ENCODE measurements at regions not wholly inside any gene's neighbourhood (a gene's known extent, or its start where the extent isn't known, plus 50 kb on each side); places are given as distances from the start of the nearest gene placed in this dataset.
"Not testable (repeated sequence)": the region's sequence is repeated elsewhere in the genome, so short reads cannot be mapped to it uniquely, and the experiment has no call there.

DNA sequence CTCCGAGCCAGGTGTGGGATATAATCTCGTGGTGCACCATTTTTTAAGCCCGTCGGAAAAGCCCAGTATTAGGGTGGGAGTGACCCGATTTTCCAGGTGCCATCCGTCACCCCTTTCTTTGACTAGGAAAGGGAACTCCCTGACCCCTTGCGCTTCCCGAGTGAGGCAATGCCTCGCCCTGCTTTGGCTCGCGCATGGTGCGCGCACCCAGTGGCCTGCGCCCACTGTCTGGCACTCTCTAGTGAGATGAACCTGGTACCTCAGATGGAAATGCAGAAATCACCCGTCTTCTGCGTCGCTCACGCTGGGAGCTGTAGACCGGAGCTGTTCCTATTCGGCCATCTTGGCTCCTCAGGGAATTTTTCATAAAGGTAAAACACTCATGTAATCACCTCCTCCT is 63.9 kb downstream of the RWDD3 start:
- DNase-seq (ENCODE audit: low read depth); H3K4me3 ChIP-seq (replicated peaks; ENCODE audit: low read depth, low read length): not testable (repeated sequence)

DNA sequence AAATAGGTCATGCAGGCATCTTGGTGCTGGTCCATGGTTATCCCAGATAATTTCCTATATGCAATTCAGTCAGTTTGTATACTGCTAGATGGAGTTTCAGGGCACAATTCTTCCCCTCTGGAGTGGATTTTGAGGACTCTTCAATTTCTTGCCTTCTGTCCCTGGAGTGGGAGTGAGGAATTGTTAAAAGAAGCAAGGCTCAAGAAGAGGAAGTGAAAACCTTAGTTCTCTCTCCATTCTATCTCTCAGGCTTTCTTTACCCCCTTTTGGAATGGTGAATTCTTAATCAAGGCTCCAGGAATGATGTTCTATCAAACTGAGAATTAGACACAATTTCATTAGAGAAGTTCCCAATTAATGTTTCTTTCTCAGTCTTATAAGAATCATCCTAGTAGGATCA is 67.1 kb downstream of the RWDD3 start:
- TF ChIP-seq, protein P1, sequence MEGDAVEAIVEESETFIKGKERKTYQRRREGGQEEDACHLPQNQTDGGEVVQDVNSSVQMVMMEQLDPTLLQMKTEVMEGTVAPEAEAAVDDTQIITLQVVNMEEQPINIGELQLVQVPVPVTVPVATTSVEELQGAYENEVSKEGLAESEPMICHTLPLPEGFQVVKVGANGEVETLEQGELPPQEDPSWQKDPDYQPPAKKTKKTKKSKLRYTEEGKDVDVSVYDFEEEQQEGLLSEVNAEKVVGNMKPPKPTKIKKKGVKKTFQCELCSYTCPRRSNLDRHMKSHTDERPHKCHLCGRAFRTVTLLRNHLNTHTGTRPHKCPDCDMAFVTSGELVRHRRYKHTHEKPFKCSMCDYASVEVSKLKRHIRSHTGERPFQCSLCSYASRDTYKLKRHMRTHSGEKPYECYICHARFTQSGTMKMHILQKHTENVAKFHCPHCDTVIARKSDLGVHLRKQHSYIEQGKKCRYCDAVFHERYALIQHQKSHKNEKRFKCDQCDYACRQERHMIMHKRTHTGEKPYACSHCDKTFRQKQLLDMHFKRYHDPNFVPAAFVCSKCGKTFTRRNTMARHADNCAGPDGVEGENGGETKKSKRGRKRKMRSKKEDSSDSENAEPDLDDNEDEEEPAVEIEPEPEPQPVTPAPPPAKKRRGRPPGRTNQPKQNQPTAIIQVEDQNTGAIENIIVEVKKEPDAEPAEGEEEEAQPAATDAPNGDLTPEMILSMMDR (IDR thresholded peaks at IDR 0.05; ENCODE audit: low read length, missing control alignments): no peak
- DNase-seq (ENCODE audit: low read depth): no peak
- no peak overlapping the region for H3K4me3 ChIP-seq (replicated peaks; ENCODE audit: low read depth, low read length)

DNA sequence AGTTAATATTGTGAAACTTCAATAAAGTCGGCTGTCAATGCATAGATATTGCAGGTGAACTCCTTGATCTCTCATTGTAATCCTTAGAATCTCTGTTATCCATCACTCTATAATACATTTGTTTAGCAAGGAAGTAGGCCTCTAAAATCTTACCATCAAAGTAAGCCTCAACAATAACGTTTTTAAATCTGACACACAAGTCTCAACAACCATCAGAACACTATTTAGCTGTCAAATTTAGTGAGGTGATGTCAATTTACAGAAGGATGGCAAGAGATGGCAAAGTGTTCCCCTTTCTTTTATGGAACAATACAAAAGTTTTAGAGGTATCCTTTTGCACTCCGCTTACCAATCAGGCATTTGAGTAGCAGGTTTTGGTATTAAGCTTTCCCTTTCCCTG is 67.6 kb downstream of the RWDD3 start:
- no peak for DNase-seq (ENCODE audit: low read depth)
- TF ChIP-seq, protein P1 (IDR thresholded peaks at IDR 0.05; ENCODE audit: low read length, missing control alignments): no peak
- H3K4me3 ChIP-seq (replicated peaks; ENCODE audit: low read depth, low read length): no peak overlapping the region

DNA sequence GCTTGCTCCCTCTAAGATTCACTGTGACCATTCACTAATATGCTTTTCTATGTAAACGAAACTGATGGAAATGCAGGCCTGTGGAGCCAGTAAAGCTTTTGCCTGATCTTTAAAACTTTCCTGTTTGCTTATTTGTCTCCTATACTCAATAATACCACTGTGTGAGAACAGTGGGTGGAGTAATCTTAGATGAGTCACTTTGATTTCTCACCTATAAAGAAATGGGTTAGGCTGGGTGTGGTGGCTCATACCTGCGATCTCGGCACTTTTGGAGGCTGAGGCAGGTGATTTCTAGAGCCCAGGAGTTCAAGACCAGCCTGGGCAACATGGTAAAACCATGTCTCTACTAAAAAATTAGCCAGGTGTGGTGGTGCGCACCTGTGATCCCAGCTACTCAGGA is 70.8 kb downstream of the RWDD3 start:
- DNase-seq (ENCODE audit: low read depth): no peak
- H3K4me3 ChIP-seq (replicated peaks; ENCODE audit: low read depth, low read length): no peak overlapping the region
- TF ChIP-seq, protein P1 (IDR thresholded peaks at IDR 0.05; ENCODE audit: low read length, missing control alignments): no peak

DNA sequence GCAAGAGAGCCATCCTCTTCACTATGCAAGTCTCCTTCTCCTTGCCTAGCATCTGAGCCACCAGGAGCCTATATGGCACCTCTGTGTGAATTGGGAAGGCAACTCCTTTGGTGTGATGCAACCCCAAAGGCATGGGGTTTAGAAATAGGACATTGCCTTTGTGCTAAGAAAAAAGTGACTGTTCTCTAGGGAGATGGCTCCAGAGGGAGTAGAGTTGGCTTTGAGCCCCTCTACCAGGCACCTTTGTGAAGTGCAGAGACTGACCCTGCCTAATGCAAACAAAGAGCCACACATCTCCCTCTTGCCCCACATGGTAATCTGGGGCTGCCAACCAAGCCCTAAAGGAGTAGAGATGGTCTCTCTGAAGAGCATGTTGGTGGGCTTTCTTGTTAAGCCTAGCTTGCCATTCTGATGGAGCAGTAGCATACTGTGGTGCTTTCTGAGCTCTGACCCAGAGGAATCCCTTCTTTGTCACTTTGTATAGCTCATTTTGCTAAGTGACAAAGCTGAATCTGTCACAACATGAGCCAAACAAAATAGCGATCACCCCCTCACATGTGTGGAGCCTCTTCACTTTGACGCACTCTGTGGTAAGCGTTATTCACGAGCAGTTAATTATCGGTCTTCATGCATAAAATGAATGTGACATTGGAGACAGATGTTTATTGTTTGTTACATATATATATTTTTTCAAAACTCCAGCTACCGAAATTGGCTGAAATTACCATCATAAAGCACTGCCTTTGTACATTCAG is 74.4 kb downstream of the RWDD3 start:
- no peak overlapping the region for H3K4me3 ChIP-seq (replicated peaks; ENCODE audit: low read depth, low read length)
- TF ChIP-seq, protein P1 (IDR thresholded peaks at IDR 0.05; ENCODE audit: low read length, missing control alignments): no peak
- no peak for DNase-seq (ENCODE audit: low read depth)

DNA sequence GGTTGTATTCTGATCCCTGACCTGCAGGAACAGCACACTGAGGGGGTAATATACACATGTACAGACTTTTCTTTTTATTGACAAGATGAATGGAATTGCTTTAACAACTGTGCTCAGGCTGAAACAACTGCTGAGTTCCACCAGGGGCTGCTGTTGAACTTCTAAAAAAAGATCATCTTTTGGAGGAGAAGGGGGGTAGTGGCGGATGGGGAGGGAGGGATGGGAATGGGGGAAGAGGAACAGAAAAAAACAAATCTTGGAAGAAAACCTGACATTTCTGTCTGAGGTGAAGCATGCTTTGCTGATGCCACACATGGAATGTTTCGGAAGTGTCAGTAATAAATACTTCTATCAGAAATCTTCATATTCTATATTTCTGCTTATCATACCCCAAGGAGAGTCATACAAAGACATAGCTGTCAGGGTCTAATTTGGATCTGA is 75.0 kb downstream of the RWDD3 start:
- DNase-seq (ENCODE audit: low read depth): peak; percentile 54
- TF ChIP-seq, protein P1 (IDR thresholded peaks at IDR 0.05; ENCODE audit: low read length, missing control alignments): peak; percentile 61
- H3K4me3 ChIP-seq (replicated peaks; ENCODE audit: low read depth, low read length): no peak overlapping the region

DNA sequence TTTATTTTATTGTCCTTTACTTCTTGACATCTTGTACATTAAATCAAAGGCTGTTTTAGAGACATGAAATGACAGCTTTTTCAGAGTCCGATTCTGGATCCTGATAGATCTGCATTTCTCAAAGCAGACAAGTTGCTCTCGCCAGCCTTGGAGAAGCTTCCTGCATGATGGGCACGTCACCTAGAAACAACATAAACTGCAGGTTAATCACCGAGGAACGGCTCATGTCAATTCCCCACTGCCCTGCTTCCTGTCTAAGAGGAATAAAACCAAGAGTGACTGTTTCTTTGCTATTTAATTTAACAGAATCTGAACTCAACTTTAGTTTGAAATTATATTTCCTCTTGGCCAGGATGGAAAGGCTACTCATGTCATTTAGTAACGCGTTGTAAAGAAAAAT is 77.0 kb downstream of the RWDD3 start:
- TF ChIP-seq, protein P1 (IDR thresholded peaks at IDR 0.05; ENCODE audit: low read length, missing control alignments): no peak
- DNase-seq (ENCODE audit: low read depth): no peak
- no peak overlapping the region for H3K4me3 ChIP-seq (replicated peaks; ENCODE audit: low read depth, low read length)
